ENCODE measurements at regions not wholly inside any gene's neighbourhood (a gene's known extent, or its start where the extent isn't known, plus 50 kb on each side); places are given as distances from the start of the nearest gene placed in this dataset.

- no peaks in the 10 kb centered on the region for H3K9me3 ChIP-seq (ENCODE audit: low read depth, low read length, poor library complexity, severe bottlenecking)
- ChIA-PET POLR2A (ENCODE audit: low non-redundant PET) (no interaction called here), CTCF (no interaction called here)
- peaks cover 23% of the 10 kb centered on the region for H3K4me1 ChIP-seq (ENCODE audit: insufficient read depth, low read length, poor library complexity, severe bottlenecking)
- H3K27ac ChIP-seq (ENCODE audit: low read depth, low read length, poor library complexity, severe bottlenecking) = peak overlapping the region; percentile 74
- H3K4me3 ChIP-seq (ENCODE audit: low read depth, low read length, poor library complexity, severe bottlenecking) = peak overlapping the region; percentile 4
- TF ChIP-seq EZH2 (IDR thresholded peaks at IDR 0.05; ENCODE audit: borderline replicate concordance, low read depth, low read length, poor library complexity, severe bottlenecking) (no peak), CTCF (conservative IDR thresholded peaks at IDR 0.05; ENCODE audit: low read depth, low read length) (no peak)
- no peak for DNase-seq (ENCODE audit: low spot score)
- H3K27me3 ChIP-seq (replicated peaks; ENCODE audit: insufficient read depth, low read depth, low read length, poor library complexity) = no peaks in the 10 kb centered on the region
- H3K36me3 ChIP-seq (ENCODE audit: insufficient read depth, low read length, poor library complexity, severe bottlenecking) = no peaks in the 10 kb centered on the region
- intact Hi-C loops (cut with micrococcal nuclease; ENCODE audit: unreplicated experiment) = no loop called here
- no TSS peak for BruUV-seq (replicated peaks)
Observed at GRCh38 chr4:19992471-19993093, 259.1 kb upstream of the SLIT2 start.

- no peak for DNase-seq (ENCODE audit: low spot score)
- no peaks in the 10 kb centered on the region for H3K36me3 ChIP-seq (ENCODE audit: insufficient read depth, low read length, poor library complexity, severe bottlenecking)
- intact Hi-C loops (cut with micrococcal nuclease; ENCODE audit: unreplicated experiment) = no loop called here
- peaks cover 18% of the 10 kb centered on the region for H3K4me1 ChIP-seq (ENCODE audit: insufficient read depth, low read length, poor library complexity, severe bottlenecking)
- no TSS peak for BruUV-seq (replicated peaks)
- no peak overlapping the region for H3K27ac ChIP-seq (ENCODE audit: low read depth, low read length, poor library complexity, severe bottlenecking)
- H3K27me3 ChIP-seq (replicated peaks; ENCODE audit: insufficient read depth, low read depth, low read length, poor library complexity) = no peaks in the 10 kb centered on the region
- TF ChIP-seq EZH2 (IDR thresholded peaks at IDR 0.05; ENCODE audit: borderline replicate concordance, low read depth, low read length, poor library complexity, severe bottlenecking) = no peak
- TF ChIP-seq CTCF (conservative IDR thresholded peaks at IDR 0.05; ENCODE audit: low read depth, low read length) = no peak
- H3K4me3 ChIP-seq (ENCODE audit: low read depth, low read length, poor library complexity, severe bottlenecking) = no peak overlapping the region
- no peaks in the 10 kb centered on the region for H3K9me3 ChIP-seq (ENCODE audit: low read depth, low read length, poor library complexity, severe bottlenecking)
- CTCF ChIA-PET = no interaction called here
- POLR2A ChIA-PET (ENCODE audit: low non-redundant PET) = no interaction called here
Observed at GRCh38 chr4:19987746-19988145, 264.0 kb upstream of the SLIT2 start.

- TF ChIP-seq EZH2 (IDR thresholded peaks at IDR 0.05; ENCODE audit: borderline replicate concordance, low read depth, low read length, poor library complexity, severe bottlenecking) = no peak
- H3K4me3 ChIP-seq (ENCODE audit: low read depth, low read length, poor library complexity, severe bottlenecking) = no peak overlapping the region
- H3K4me1 ChIP-seq (ENCODE audit: insufficient read depth, low read length, poor library complexity, severe bottlenecking) = peaks cover 10% of the 10 kb centered on the region
- no peaks in the 10 kb centered on the region for H3K36me3 ChIP-seq (ENCODE audit: insufficient read depth, low read length, poor library complexity, severe bottlenecking)
- no TSS peak for BruUV-seq (replicated peaks)
- no peaks in the 10 kb centered on the region for H3K27me3 ChIP-seq (replicated peaks; ENCODE audit: insufficient read depth, low read depth, low read length, poor library complexity)
- intact Hi-C loops (cut with micrococcal nuclease; ENCODE audit: unreplicated experiment) = loop anchor here (5.0 kb wide), 1 partner anchor 264 kb away; no protein-coding TSS in a partner anchor
- no peak overlapping the region for H3K27ac ChIP-seq (ENCODE audit: low read depth, low read length, poor library complexity, severe bottlenecking)
- DNase-seq (ENCODE audit: low spot score) = peak; percentile 55
- no peaks in the 10 kb centered on the region for H3K9me3 ChIP-seq (ENCODE audit: low read depth, low read length, poor library complexity, severe bottlenecking)
- CTCF ChIA-PET = no interaction called here
- POLR2A ChIA-PET (ENCODE audit: low non-redundant PET) = no interaction called here
Observed at GRCh38 chr4:19983072-19983471, 268.6 kb upstream of the SLIT2 start.

GRCh38 chr4:19982556-19982955, 269.1 kb upstream of the SLIT2 start:
- Histone ChIP-seq H3K27ac (ENCODE audit: low read depth, low read length, poor library complexity, severe bottlenecking) (no peak overlapping the region), H3K36me3 (ENCODE audit: insufficient read depth, low read length, poor library complexity, severe bottlenecking) (no peaks in the 10 kb centered on the region), H3K27me3 (replicated peaks; ENCODE audit: insufficient read depth, low read depth, low read length, poor library complexity) (no peaks in the 10 kb centered on the region), H3K4me3 (ENCODE audit: low read depth, low read length, poor library complexity, severe bottlenecking) (no peak overlapping the region), H3K4me1 (ENCODE audit: insufficient read depth, low read length, poor library complexity, severe bottlenecking) (peaks cover 10% of the 10 kb centered on the region), H3K9me3 (ENCODE audit: low read depth, low read length, poor library complexity, severe bottlenecking) (peaks cover 5% of the 10 kb centered on the region)
- intact Hi-C loops (cut with micrococcal nuclease; ENCODE audit: unreplicated experiment) = loop anchor here (5.0 kb wide), 1 partner anchor 265 kb away; no protein-coding TSS in a partner anchor
- no TSS peak for BruUV-seq (replicated peaks)
- CTCF ChIA-PET = no interaction called here
- peak; percentile 12 for DNase-seq (ENCODE audit: low spot score)
- TF ChIP-seq EZH2 (IDR thresholded peaks at IDR 0.05; ENCODE audit: borderline replicate concordance, low read depth, low read length, poor library complexity, severe bottlenecking) = no peak
- no peak for TF ChIP-seq CTCF (conservative IDR thresholded peaks at IDR 0.05; ENCODE audit: low read depth, low read length)
- POLR2A ChIA-PET (ENCODE audit: low non-redundant PET) = no interaction called here
